ENCODE measurements at regions not wholly inside any gene's neighbourhood (a gene's known extent, or its start where the extent isn't known, plus 50 kb on each side); places are given as distances from the start of the nearest gene placed in this dataset.

- TF ChIP-seq CTCF (IDR thresholded peaks at IDR 0.05): no peak
- no peak for TF ChIP-seq EZH2 (IDR thresholded peaks at IDR 0.05)
- no peak for TF ChIP-seq EZH2phosphoT487 (IDR thresholded peaks at IDR 0.05)
These were observed 437.6 kb downstream of the EIPR1 start for GRCh38 chr2:2940061-2940460.
